ENCODE measurements at regions not wholly inside any gene's neighbourhood (a gene's known extent, or its start where the extent isn't known, plus 50 kb on each side); places are given as distances from the start of the nearest gene placed in this dataset.

- TF ChIP-seq CTCF (IDR thresholded peaks at IDR 0.05) = no peak
- TF ChIP-seq POLR2A (IDR thresholded peaks at IDR 0.05) = no peak
These were observed 468.7 kb upstream of the FLRT2 start for GRCh38 chr14:85061256-85061655.
